ENCODE measurements at regions not wholly inside any gene's neighbourhood (a gene's known extent, or its start where the extent isn't known, plus 50 kb on each side); places are given as distances from the start of the nearest gene placed in this dataset.
A peak's percentile ranks its signal among the peaks of the same experiment; 100 is the strongest.

- H3K4me1 ChIP-seq, result peaks cover 28% of the 10 kb centered on the region
- WGBS, 2 donors, result 62 to 66% methylated on average over 2 of the region's 2 CpGs
- no peak for ATAC-seq
- H3K4me3 ChIP-seq, result no peak overlapping the region
- H3K27me3 ChIP-seq, result no peaks in the 10 kb centered on the region
- intact Hi-C loops (cut with DNase I), result no loop called here
- H3K36me3 ChIP-seq (replicated peaks in 1 of 2; ENCODE audit: insufficient read depth in 1 of 2, low read depth in 2 of 2), result no peaks in the 10 kb centered on the region
- no peak for TF ChIP-seq POLR2A (IDR thresholded peaks at IDR 0.05)
- TF ChIP-seq, protein P1, sequence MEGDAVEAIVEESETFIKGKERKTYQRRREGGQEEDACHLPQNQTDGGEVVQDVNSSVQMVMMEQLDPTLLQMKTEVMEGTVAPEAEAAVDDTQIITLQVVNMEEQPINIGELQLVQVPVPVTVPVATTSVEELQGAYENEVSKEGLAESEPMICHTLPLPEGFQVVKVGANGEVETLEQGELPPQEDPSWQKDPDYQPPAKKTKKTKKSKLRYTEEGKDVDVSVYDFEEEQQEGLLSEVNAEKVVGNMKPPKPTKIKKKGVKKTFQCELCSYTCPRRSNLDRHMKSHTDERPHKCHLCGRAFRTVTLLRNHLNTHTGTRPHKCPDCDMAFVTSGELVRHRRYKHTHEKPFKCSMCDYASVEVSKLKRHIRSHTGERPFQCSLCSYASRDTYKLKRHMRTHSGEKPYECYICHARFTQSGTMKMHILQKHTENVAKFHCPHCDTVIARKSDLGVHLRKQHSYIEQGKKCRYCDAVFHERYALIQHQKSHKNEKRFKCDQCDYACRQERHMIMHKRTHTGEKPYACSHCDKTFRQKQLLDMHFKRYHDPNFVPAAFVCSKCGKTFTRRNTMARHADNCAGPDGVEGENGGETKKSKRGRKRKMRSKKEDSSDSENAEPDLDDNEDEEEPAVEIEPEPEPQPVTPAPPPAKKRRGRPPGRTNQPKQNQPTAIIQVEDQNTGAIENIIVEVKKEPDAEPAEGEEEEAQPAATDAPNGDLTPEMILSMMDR (IDR thresholded peaks at IDR 0.05), result no peak
- no peak for DNase-seq
- H3K27ac ChIP-seq, result no peak overlapping the region
- H3K9me3 ChIP-seq, result no peaks in the 10 kb centered on the region
Measured at GRCh38 chr3:39748763-39749162, 60.6 kb upstream of the MYRIP start.

DNA sequence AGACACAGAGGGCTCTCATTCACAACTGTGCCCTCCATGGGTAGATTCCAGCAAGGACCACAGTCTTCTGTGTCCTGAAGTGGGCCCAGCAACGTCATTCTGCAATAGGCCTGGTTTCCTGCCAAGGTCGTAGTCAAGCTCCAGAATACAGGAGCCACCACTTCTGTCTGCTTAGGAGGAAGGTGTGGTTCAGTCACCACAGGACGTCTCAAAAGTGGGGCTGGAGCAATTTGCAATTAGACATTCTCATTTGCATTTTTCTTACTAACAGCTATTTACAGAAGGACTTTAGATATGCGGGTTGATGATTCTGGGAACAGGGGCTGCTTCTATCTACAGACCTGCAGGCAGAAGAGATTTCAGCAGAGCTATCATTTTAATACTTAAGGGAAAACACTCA lies 58.7 kb upstream of the MYRIP start:
- Histone ChIP-seq H3K27ac (no peak overlapping the region), H3K36me3 (replicated peaks in 1 of 2; ENCODE audit: insufficient read depth in 1 of 2, low read depth in 2 of 2) (no peaks in the 10 kb centered on the region), H3K4me3 (no peak overlapping the region), H3K27me3 (no peaks in the 10 kb centered on the region), H3K4me1 (peaks cover 28% of the 10 kb centered on the region), H3K9me3 (no peaks in the 10 kb centered on the region)
- DNase-seq (no peak), ATAC-seq (no peak)
- TF ChIP-seq POLR2A (IDR thresholded peaks at IDR 0.05), result no peak
- TF ChIP-seq, protein P1 (IDR thresholded peaks at IDR 0.05), result no peak
- WGBS, 2 donors, result 50 to 56% methylated on average over 4 of the region's 4 CpGs
- intact Hi-C loops (cut with DNase I), result no loop called here

DNA sequence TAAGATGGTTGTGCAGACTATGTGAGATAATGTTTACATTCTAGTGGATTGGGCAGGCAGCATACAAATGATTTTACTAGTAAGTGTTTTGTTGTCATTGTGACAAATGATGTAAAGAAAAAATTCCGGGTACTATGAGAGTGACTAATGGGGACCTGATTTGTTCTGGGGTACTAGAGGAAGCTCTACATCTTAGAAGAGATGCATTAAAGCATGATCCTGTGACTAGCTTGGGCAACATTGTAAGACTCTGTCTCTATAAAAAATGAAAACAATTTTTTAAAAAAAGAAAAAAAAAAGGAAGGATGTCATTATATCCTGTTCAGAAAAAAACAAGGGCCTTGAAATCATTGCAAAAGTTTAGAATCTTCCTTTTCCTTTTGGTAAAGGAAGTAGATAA lies 58.1 kb upstream of the MYRIP start:
- ATAC-seq (no peak), DNase-seq (no peak)
- Histone ChIP-seq H3K9me3 (no peaks in the 10 kb centered on the region), H3K27me3 (no peaks in the 10 kb centered on the region), H3K4me3 (no peak overlapping the region), H3K36me3 (replicated peaks in 1 of 2; ENCODE audit: insufficient read depth in 1 of 2, low read depth in 2 of 2) (no peaks in the 10 kb centered on the region), H3K4me1 (peaks cover 28% of the 10 kb centered on the region), H3K27ac (no peak overlapping the region)
- WGBS, 2 donors, result 44 to 52% methylated on average over 1 of the region's 1 CpG
- TF ChIP-seq, protein P1 (IDR thresholded peaks at IDR 0.05), result no peak
- no peak for TF ChIP-seq POLR2A (IDR thresholded peaks at IDR 0.05)
- intact Hi-C loops (cut with DNase I), result no loop called here

- Histone ChIP-seq H3K36me3 (replicated peaks in 1 of 2; ENCODE audit: insufficient read depth in 1 of 2, low read depth in 2 of 2) (no peaks in the 10 kb centered on the region), H3K4me3 (no peak overlapping the region), H3K27ac (no peak overlapping the region), H3K4me1 (peaks cover 28% of the 10 kb centered on the region), H3K27me3 (no peaks in the 10 kb centered on the region), H3K9me3 (no peaks in the 10 kb centered on the region)
- intact Hi-C loops (cut with DNase I), result no loop called here
- DNase-seq (peak; percentile 13 to 15 (median 14)), ATAC-seq (peak; percentile 85)
- WGBS, 2 donors, result 6 to 31% methylated on average over 3 of the region's 3 CpGs
- no peak for TF ChIP-seq POLR2A (IDR thresholded peaks at IDR 0.05)
- TF ChIP-seq, protein P1 (IDR thresholded peaks at IDR 0.05), result no peak
Measured at GRCh38 chr3:39752019-39752637, 57.3 kb upstream of the MYRIP start.

GRCh38 chr3:39752751-39753150 lies 56.7 kb upstream of the MYRIP start:
- intact Hi-C loops (cut with DNase I), result no loop called here
- H3K27ac ChIP-seq, result no peak overlapping the region
- H3K27me3 ChIP-seq, result no peaks in the 10 kb centered on the region
- no peak overlapping the region for H3K4me3 ChIP-seq
- DNase-seq, result no peak
- no peak for ATAC-seq
- WGBS, 2 donors, result 88 to 100% methylated on average over 1 of the region's 1 CpG
- H3K36me3 ChIP-seq (replicated peaks in 1 of 2; ENCODE audit: insufficient read depth in 1 of 2, low read depth in 2 of 2), result no peaks in the 10 kb centered on the region
- TF ChIP-seq, protein P1 (IDR thresholded peaks at IDR 0.05), result no peak
- TF ChIP-seq POLR2A (IDR thresholded peaks at IDR 0.05), result no peak
- H3K4me1 ChIP-seq, result peaks cover 24% of the 10 kb centered on the region
- H3K9me3 ChIP-seq, result no peaks in the 10 kb centered on the region
